T-cell (primary cell): ENCODE measurements at regions not wholly inside any gene's neighbourhood (a gene's known extent, or its start where the extent isn't known, plus 50 kb on each side); places are given as distances from the start of the nearest gene placed in this dataset.

Experiments
- ATAC-seq, 4 experiments: fragments of 200-7000 bp in 3 of 4; fragments of 150-1000 bp in 1 of 4; cut with Tn5 transposase; replicated peaks in 1 of 4; 1 replicate in 3 of 4; 2 replicates in 1 of 4; pipeline ENCODE4 v1.10.0; 2021; ENCODE audit warnings: moderate library complexity in 3 of 4, mild to moderate bottlenecking in 2 of 4, moderate number of reproducible peaks in 1 of 4
- CTCF ChIA-PET, 2 donors: fragments of 300-600 bp; sonication (Branson Sonifier 250); formaldehyde crosslinking; loops; one replicate each; lab custom pipeline; 2022; ENCODE audit warnings: antibody characterized with exemption in 2 of 2; lab: Charles Lee
- POLR2A ChIA-PET, 2 donors: fragments of 300-600 bp; sonication (Branson Sonifier 250); formaldehyde crosslinking; loops; one replicate each; lab custom pipeline; 2022; ENCODE audit warnings: antibody characterized with exemption in 2 of 2; lab: Charles Lee
- DNase-seq, 35 experiments: peaks; one replicate each; pipeline versions ENCODE4 v3.0.0 to v3.0.0-alpha.2; 2013 to 2023
- H3K27ac ChIP-seq: one replicate; pipeline ENCODE4 v1.5.1; 2013; ENCODE audit warnings: low read length
- H3K27me3 ChIP-seq, 2 experiments: replicated peaks in 1 of 2; 1 replicate in 1 of 2; 2 replicates in 1 of 2; pipeline versions ENCODE4 v1.6.1 to v1.7.0; 2013; ENCODE audit warnings: low read length in 1 of 2, mixed read lengths in 1 of 2; ENCODE audit not compliant: control insufficient read depth in 2 of 2, insufficient read depth in 2 of 2; ENCODE audit errors: extremely low read depth in 1 of 2
- H3K36me3 ChIP-seq, 2 donors: 1 replicate in 1 of 2; 2 replicates in 1 of 2; pipeline versions ENCODE4 v1.6.1 to v1.7.0; 2013; ENCODE audit warnings: low read length in 1 of 2; ENCODE audit not compliant: control insufficient read depth in 2 of 2, insufficient read depth in 1 of 2; ENCODE audit errors: extremely low read depth in 1 of 2
- H3K4me1 ChIP-seq, 2 experiments: 1 replicate in 1 of 2; 2 replicates in 1 of 2; pipeline versions ENCODE4 v1.6.1 to v1.7.0; 2013; ENCODE audit warnings: low read length in 2 of 2, mixed read lengths in 1 of 2; ENCODE audit not compliant: insufficient read depth in 2 of 2, control insufficient read depth in 1 of 2; ENCODE audit errors: extremely low read depth in 1 of 2
- H3K4me3 ChIP-seq, 2 donors: 1 replicate in 1 of 2; 2 replicates in 1 of 2; pipeline versions ENCODE4 v1.5.1 to v1.7.0; 2013; ENCODE audit warnings: mild to moderate bottlenecking in 2 of 2, low read length in 1 of 2, moderate library complexity in 1 of 2; ENCODE audit not compliant: control insufficient read depth in 1 of 2; ENCODE audit errors: extremely low read depth in 1 of 2
- H3K9me3 ChIP-seq: 2 replicates; pipeline ENCODE4 v1.7.0; 2013
- H3K27ac Mint-ChIP-seq, 2 donors: one replicate each; pipeline ENCODE4 v1.8.0; 2020 to 2021; ENCODE audit warnings: mild to moderate bottlenecking in 2 of 2, mixed read lengths in 2 of 2
- H3K27me3 Mint-ChIP-seq, 2 donors: one replicate each; pipeline ENCODE4 v1.8.0; 2021 to 2022; ENCODE audit warnings: mixed read lengths in 2 of 2
- H3K36me3 Mint-ChIP-seq: one replicate; pipeline ENCODE4 v1.8.0; 2021; ENCODE audit warnings: mixed read lengths
- H3K4me1 Mint-ChIP-seq, 3 donors: one replicate each; pipeline ENCODE4 v1.8.0; 2020 to 2022; ENCODE audit warnings: mixed read lengths in 3 of 3, mild to moderate bottlenecking in 1 of 3
- H3K4me3 Mint-ChIP-seq, 3 donors: one replicate each; pipeline ENCODE4 v1.8.0; 2020 to 2022; ENCODE audit warnings: mild to moderate bottlenecking in 3 of 3, mixed read lengths in 3 of 3, moderate library complexity in 3 of 3
- H3K9me3 Mint-ChIP-seq, 3 donors: one replicate each; pipeline ENCODE4 v1.8.0; 2020 to 2022; ENCODE audit warnings: mixed read lengths in 3 of 3
- WGBS: methylation state at CpG from one replicate; pipeline ENCODE4 v1.1.5; 2013; ENCODE audit warnings: missing lambda C conversion rate; ENCODE audit not compliant: insufficient coverage; 5-methylcytosine and 5-hydroxymethylcytosine counted together

- H3K36me3 Mint-ChIP-seq: no peaks in the 10 kb centered on the region
- no peak overlapping the region for H3K27ac ChIP-seq
These were observed 135.5 kb upstream of the SGO1 start for GRCh38 chr3:20321391-20322047.

GRCh38 chr3:20320489-20320888 is 134.5 kb upstream of the SGO1 start:
- no peak overlapping the region for H3K27ac Mint-ChIP-seq
- Histone ChIP-seq H3K36me3 (no peaks in the 10 kb centered on the region), H3K9me3 (no peaks in the 10 kb centered on the region), H3K4me1 (no peaks in the 10 kb centered on the region), H3K4me3 (no peak overlapping the region), H3K27me3 (no peaks in the 10 kb centered on the region), H3K27ac (no peak overlapping the region)
- no peaks in the 10 kb centered on the region for H3K9me3 Mint-ChIP-seq
- WGBS: 62% methylated on average over 2 of the region's 3 CpGs
- H3K36me3 Mint-ChIP-seq: no peaks in the 10 kb centered on the region
- DNase-seq (no peak), ATAC-seq (no peak)
- H3K4me1 Mint-ChIP-seq: no peaks in the 10 kb centered on the region
- ChIA-PET POLR2A (no interaction called here), CTCF (no interaction called here)
- no peaks in the 10 kb centered on the region for H3K27me3 Mint-ChIP-seq
- no peak overlapping the region for H3K4me3 Mint-ChIP-seq

More at GRCh38 chr3:20321391-20322047, 135.5 kb upstream of the SGO1 start:
- Histone ChIP-seq H3K9me3 (no peaks in the 10 kb centered on the region), H3K36me3 (no peaks in the 10 kb centered on the region), H3K4me3 (no peak overlapping the region), H3K27me3 (no peaks in the 10 kb centered on the region), H3K4me1 (no peaks in the 10 kb centered on the region)
- H3K27me3 Mint-ChIP-seq: no peaks in the 10 kb centered on the region
- POLR2A ChIA-PET: interaction anchor here (0.6 to 0.7 kb wide), 2 partner anchors 12 to 18 kb away, joined by 3 to 6 read pairs; no protein-coding TSS in a partner anchor
- H3K4me3 Mint-ChIP-seq: no peak overlapping the region
- 100% methylated on average over 2 of the region's 8 CpGs for WGBS
- CTCF ChIA-PET: no interaction called here
- no peaks in the 10 kb centered on the region for H3K9me3 Mint-ChIP-seq
- ATAC-seq (no peak), DNase-seq (no peak)
- no peak overlapping the region for H3K27ac Mint-ChIP-seq
- H3K4me1 Mint-ChIP-seq: no peaks in the 10 kb centered on the region

DNA sequence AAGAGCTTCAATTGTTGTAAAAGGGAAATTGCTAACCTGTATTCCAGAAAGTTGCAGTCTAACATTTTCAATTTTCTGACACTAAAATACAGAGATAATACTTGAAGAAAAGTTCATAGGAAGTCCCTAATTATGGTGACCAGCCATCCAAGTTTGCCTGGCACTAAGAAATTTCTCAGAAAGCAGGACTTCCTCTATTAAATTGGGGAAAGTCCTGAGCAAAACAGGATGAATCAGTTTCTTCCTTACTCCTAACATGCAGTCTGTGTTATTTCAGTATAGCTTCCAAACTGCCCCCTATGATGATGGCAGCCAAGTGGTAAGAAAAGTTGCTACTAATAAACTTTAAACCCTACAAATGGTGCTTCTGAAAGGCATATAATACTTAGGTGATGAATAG is 133.5 kb upstream of the SGO1 start:
- CTCF ChIA-PET: no interaction called here
- peaks cover 0 to 2% (median 0%) of the 10 kb centered on the region in 3 donors for H3K9me3 Mint-ChIP-seq
- Histone ChIP-seq H3K27me3 (no peaks in the 10 kb centered on the region), H3K4me3 (no peak overlapping the region), H3K36me3 (no peaks in the 10 kb centered on the region), H3K4me1 (no peaks in the 10 kb centered on the region), H3K9me3 (no peaks in the 10 kb centered on the region), H3K27ac (no peak overlapping the region)
- DNase-seq (no peak), ATAC-seq (no peak)
- POLR2A ChIA-PET: interaction anchor here in 1 of 2 donors (0.8 kb wide), 1 partner anchor 9 kb away, joined by 3 read pairs; no protein-coding TSS in a partner anchor
- H3K4me3 Mint-ChIP-seq: no peak overlapping the region
- H3K4me1 Mint-ChIP-seq: no peaks in the 10 kb centered on the region
- no peaks in the 10 kb centered on the region for H3K36me3 Mint-ChIP-seq
- no peak overlapping the region for H3K27ac Mint-ChIP-seq
- H3K27me3 Mint-ChIP-seq: no peaks in the 10 kb centered on the region

GRCh38 chr3:20317616-20318015 is 131.6 kb upstream of the SGO1 start:
- no peaks in the 10 kb centered on the region for H3K4me1 Mint-ChIP-seq
- H3K27me3 Mint-ChIP-seq: no peaks in the 10 kb centered on the region
- ATAC-seq (no peak), DNase-seq (no peak)
- H3K4me1 ChIP-seq: no peaks in the 10 kb centered on the region
- CTCF ChIA-PET: no interaction called here
- no peaks in the 10 kb centered on the region for H3K27me3 ChIP-seq
- no peak overlapping the region for H3K27ac Mint-ChIP-seq
- no peaks in the 10 kb centered on the region for H3K36me3 ChIP-seq
- no peak overlapping the region for H3K4me3 Mint-ChIP-seq
- H3K4me3 ChIP-seq: no peak overlapping the region
- H3K36me3 Mint-ChIP-seq: no peaks in the 10 kb centered on the region
- peaks cover 0 to 3% (median 0%) of the 10 kb centered on the region in 3 donors for H3K9me3 Mint-ChIP-seq
- no peaks in the 10 kb centered on the region for H3K9me3 ChIP-seq
- POLR2A ChIA-PET: no interaction called here
- no peak overlapping the region for H3K27ac ChIP-seq
- WGBS: 50% methylated on average over 2 of the region's 3 CpGs

GRCh38 chr3:20316238-20316637 is 130.2 kb upstream of the SGO1 start:
- H3K4me3 Mint-ChIP-seq: no peak overlapping the region
- no peaks in the 10 kb centered on the region for H3K4me1 Mint-ChIP-seq
- Histone ChIP-seq H3K9me3 (no peaks in the 10 kb centered on the region), H3K4me3 (no peak overlapping the region), H3K4me1 (no peaks in the 10 kb centered on the region), H3K27me3 (no peaks in the 10 kb centered on the region), H3K27ac (no peak overlapping the region), H3K36me3 (no peaks in the 10 kb centered on the region)
- no peak for DNase-seq
- peaks cover 0 to 6% (median 0%) of the 10 kb centered on the region in 3 donors for H3K9me3 Mint-ChIP-seq
- WGBS: no CpG with 5 or more reads among the region's 1 CpG
- CTCF ChIA-PET: no interaction called here
- ATAC-seq: no peak
- no peaks in the 10 kb centered on the region for H3K27me3 Mint-ChIP-seq
- no peak overlapping the region for H3K27ac Mint-ChIP-seq
- H3K36me3 Mint-ChIP-seq: peaks cover 2% of the 10 kb centered on the region
- POLR2A ChIA-PET: interaction anchor here in 1 of 2 donors (0.7 kb wide), 1 partner anchor 681 kb away, joined by 5 read pairs; no protein-coding TSS in a partner anchor

- H3K4me1 Mint-ChIP-seq: no peaks in the 10 kb centered on the region
These were observed 124.6 kb upstream of the SGO1 start for GRCh38 chr3:20310629-20311028.

More at GRCh38 chr3:20310629-20311028, 124.6 kb upstream of the SGO1 start:
- Histone ChIP-seq H3K9me3 (no peaks in the 10 kb centered on the region), H3K4me1 (no peaks in the 10 kb centered on the region), H3K27ac (no peak overlapping the region), H3K36me3 (no peaks in the 10 kb centered on the region), H3K27me3 (no peaks in the 10 kb centered on the region), H3K4me3 (no peak overlapping the region)
- 80% methylated on average over 1 of the region's 3 CpGs for WGBS
- CTCF ChIA-PET: no interaction called here
- Mint-ChIP-seq H3K27ac (no peak overlapping the region), H3K36me3 (peaks cover 2% of the 10 kb centered on the region), H3K27me3 (no peaks in the 10 kb centered on the region), H3K9me3 (peaks cover 0 to 6% (median 0%) of the 10 kb centered on the region in 3 donors), H3K4me3 (no peak overlapping the region)
- POLR2A ChIA-PET: interaction anchor here in 1 of 2 donors (1.1 kb wide), 1 partner anchor 8 kb away, joined by 3 read pairs; no protein-coding TSS in a partner anchor
- ATAC-seq: no peak
- no peak for DNase-seq
